HS-5 (cell line): ENCODE measurements at regions not wholly inside any gene's neighbourhood (a gene's known extent, or its start where the extent isn't known, plus 50 kb on each side); places are given as distances from the start of the nearest gene placed in this dataset.

Source experiments
- DNase-seq: peaks from one replicate; pipeline ENCODE4 v3.0.0-alpha.2; 2012; ENCODE audit warnings: low read depth

- no peak for DNase-seq
Measured at GRCh38 chr5:68407311-68408239, 192.0 kb downstream of the PIK3R1 start.

- no peak for DNase-seq
Measured at GRCh38 chr5:68408345-68408871, 192.9 kb downstream of the PIK3R1 start.

- DNase-seq: no peak
Measured at GRCh38 chr5:68409259-68409658, 193.7 kb downstream of the PIK3R1 start.

- no peak for DNase-seq
Measured at GRCh38 chr5:68411161-68411560, 195.6 kb downstream of the PIK3R1 start.

- no peak for DNase-seq
Measured at GRCh38 chr5:68415177-68416085, 199.9 kb downstream of the PIK3R1 start.

- no peak for DNase-seq
Measured at GRCh38 chr5:68416714-68417113, 201.2 kb downstream of the PIK3R1 start.

- DNase-seq: no peak
Measured at GRCh38 chr5:68418201-68418600, 202.6 kb downstream of the PIK3R1 start.

- no peak for DNase-seq
Measured at GRCh38 chr5:68418680-68419079, 203.1 kb downstream of the PIK3R1 start.

GRCh38 chr5:68419081-68419636, 203.6 kb downstream of the PIK3R1 start:
- DNase-seq: no peak

GRCh38 chr5:68419637-68420452, 204.3 kb downstream of the PIK3R1 start:
- DNase-seq: no peak

GRCh38 chr5:68420476-68421344, 205.2 kb downstream of the PIK3R1 start:
- DNase-seq: no peak

- DNase-seq: no peak
Measured at GRCh38 chr5:68421485-68422220, 206.1 kb downstream of the PIK3R1 start.

GRCh38 chr5:68423154-68423811, 207.7 kb downstream of the PIK3R1 start:
- DNase-seq: no peak

- no peak for DNase-seq
Measured at GRCh38 chr5:68424799-68425537, 209.4 kb downstream of the PIK3R1 start.

GRCh38 chr5:68426586-68426985, 211.0 kb downstream of the PIK3R1 start:
- DNase-seq: no peak

- no peak for DNase-seq
Measured at GRCh38 chr5:68428231-68428811, 212.8 kb downstream of the PIK3R1 start.

GRCh38 chr5:68429510-68429909, 214.0 kb downstream of the PIK3R1 start:
- DNase-seq: no peak

GRCh38 chr5:68430279-68430678, 214.7 kb downstream of the PIK3R1 start:
- DNase-seq: no peak
